Stimulated activated CD4-positive, alpha-beta T cell treated with anti-CD3 and anti-CD28 coated beads, Interleukin-15, amount 100 ng/mL, for 48 hours (primary cell): ENCODE measurements at regions not wholly inside any gene's neighbourhood (a gene's known extent, or its start where the extent isn't known, plus 50 kb on each side); places are given as distances from the start of the nearest gene placed in this dataset.
"Not testable (repeated sequence)": the region's sequence is repeated elsewhere in the genome, so short reads cannot be mapped to it uniquely, and the experiment has no call there.

Experiments used
- DNase-seq, 2 donors: peaks; one replicate each; pipeline ENCODE4 v3.0.0-alpha.2; 2020; ENCODE audit warnings: low read depth in 2 of 2

- DNase-seq, result no peak
These were observed 472.9 kb upstream of the FSIP2 start for GRCh38 chr2:185265747-185266146.

GRCh38 chr2:185268651-185269050, 470.0 kb upstream of the FSIP2 start:
- DNase-seq, result no peak

- DNase-seq, result no peak
These were observed 463.7 kb upstream of the FSIP2 start for GRCh38 chr2:185274718-185275484.

- not testable (repeated sequence) for DNase-seq
These were observed 462.6 kb upstream of the FSIP2 start for GRCh38 chr2:185275979-185276378.

- no peak for DNase-seq
These were observed 459.8 kb upstream of the FSIP2 start for GRCh38 chr2:185278761-185279160.

- no peak for DNase-seq
These were observed 458.6 kb upstream of the FSIP2 start for GRCh38 chr2:185279999-185280398.

GRCh38 chr2:185284696-185285095, 453.9 kb upstream of the FSIP2 start:
- no peak for DNase-seq

GRCh38 chr2:185290012-185290411, 448.6 kb upstream of the FSIP2 start:
- not testable (repeated sequence) for DNase-seq

- DNase-seq, result peak; percentile 1 to 2
These were observed 447.5 kb upstream of the FSIP2 start for GRCh38 chr2:185291035-185291647.

- DNase-seq, result no peak
These were observed 438.7 kb upstream of the FSIP2 start for GRCh38 chr2:185299867-185300266.

- DNase-seq, result no peak
These were observed 432.5 kb upstream of the FSIP2 start for GRCh38 chr2:185306119-185306518.

- no peak for DNase-seq
These were observed 422.2 kb upstream of the FSIP2 start for GRCh38 chr2:185316383-185316782.

GRCh38 chr2:185318271-185318724, 420.3 kb upstream of the FSIP2 start:
- no peak for DNase-seq

GRCh38 chr2:185335879-185336278, 402.7 kb upstream of the FSIP2 start:
- DNase-seq, result no peak

GRCh38 chr2:185337033-185337432, 401.6 kb upstream of the FSIP2 start:
- no peak for DNase-seq

- no peak for DNase-seq
These were observed 400.5 kb upstream of the FSIP2 start for GRCh38 chr2:185338104-185338503.

- no peak for DNase-seq
These were observed 391.2 kb upstream of the FSIP2 start for GRCh38 chr2:185347445-185347844.

- no peak for DNase-seq
These were observed 377.8 kb upstream of the FSIP2 start for GRCh38 chr2:185360776-185361175.

- DNase-seq, result no peak
These were observed 366.4 kb upstream of the FSIP2 start for GRCh38 chr2:185372188-185372587.

GRCh38 chr2:185373229-185373628, 365.4 kb upstream of the FSIP2 start:
- no peak for DNase-seq

- no peak for DNase-seq
These were observed 363.7 kb upstream of the FSIP2 start for GRCh38 chr2:185374878-185375277.

- no peak for DNase-seq
These were observed 362.9 kb upstream of the FSIP2 start for GRCh38 chr2:185375731-185376130.

GRCh38 chr2:185381631-185382030, 357.0 kb upstream of the FSIP2 start:
- no peak for DNase-seq
